SK-N-MC (cell line): ENCODE measurements at regions not wholly inside any gene's neighbourhood (a gene's known extent, or its start where the extent isn't known, plus 50 kb on each side); places are given as distances from the start of the nearest gene placed in this dataset.

Source experiments
- EZH2 ChIP-seq: fragments of 200-600 bp; sonication (generic); IDR thresholded peaks from one replicate; pipeline ENCODE4 v1.6.1; 2017; ENCODE audit warnings: antibody characterized with exemption
- FOXP2 ChIP-seq: optimal IDR thresholded peaks from 2 replicates; pipeline ENCODE3; 2011; ENCODE audit warnings: mild to moderate bottlenecking, moderate library complexity; ENCODE audit not compliant: insufficient read depth; ENCODE audit errors: extremely low read length, control extremely low read depth
- POLR2AphosphoS5 ChIP-seq: IDR thresholded peaks from 2 replicates; pipeline ENCODE4 v1.6.1; 2012; ENCODE audit warnings: mild to moderate bottlenecking, low read depth, low read length, borderline replicate concordance

DNA sequence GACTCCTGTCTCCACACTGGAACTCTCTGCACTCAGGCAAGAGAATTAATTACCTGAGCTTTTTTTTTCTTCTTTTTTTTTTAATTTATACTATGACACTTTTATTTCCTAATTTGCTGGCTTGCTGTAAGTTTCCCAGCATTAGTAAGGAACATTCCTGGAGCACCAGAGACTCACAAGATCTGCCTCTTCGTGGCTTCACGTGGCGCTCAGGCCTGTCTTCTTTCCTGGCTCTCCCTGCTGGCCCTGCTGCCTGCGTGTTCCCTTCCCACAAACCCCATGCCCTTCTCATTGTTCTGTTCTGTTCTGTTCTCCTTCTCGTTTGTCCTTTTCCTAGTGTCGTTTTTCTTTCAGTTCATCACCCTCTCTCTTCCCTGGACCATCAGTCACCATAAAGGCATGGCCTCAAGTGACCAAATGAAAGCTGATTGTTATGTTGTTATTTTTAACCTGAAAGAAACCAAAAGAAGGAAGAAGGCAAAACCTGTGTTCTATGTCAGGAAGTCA is 591.6 kb upstream of the PFKP start:
- TF ChIP-seq FOXP2 (no peak), POLR2AphosphoS5 (no peak), EZH2 (no peak)
